ENCODE measurements at regions not wholly inside any gene's neighbourhood (a gene's known extent, or its start where the extent isn't known, plus 50 kb on each side); places are given as distances from the start of the nearest gene placed in this dataset.

DNA sequence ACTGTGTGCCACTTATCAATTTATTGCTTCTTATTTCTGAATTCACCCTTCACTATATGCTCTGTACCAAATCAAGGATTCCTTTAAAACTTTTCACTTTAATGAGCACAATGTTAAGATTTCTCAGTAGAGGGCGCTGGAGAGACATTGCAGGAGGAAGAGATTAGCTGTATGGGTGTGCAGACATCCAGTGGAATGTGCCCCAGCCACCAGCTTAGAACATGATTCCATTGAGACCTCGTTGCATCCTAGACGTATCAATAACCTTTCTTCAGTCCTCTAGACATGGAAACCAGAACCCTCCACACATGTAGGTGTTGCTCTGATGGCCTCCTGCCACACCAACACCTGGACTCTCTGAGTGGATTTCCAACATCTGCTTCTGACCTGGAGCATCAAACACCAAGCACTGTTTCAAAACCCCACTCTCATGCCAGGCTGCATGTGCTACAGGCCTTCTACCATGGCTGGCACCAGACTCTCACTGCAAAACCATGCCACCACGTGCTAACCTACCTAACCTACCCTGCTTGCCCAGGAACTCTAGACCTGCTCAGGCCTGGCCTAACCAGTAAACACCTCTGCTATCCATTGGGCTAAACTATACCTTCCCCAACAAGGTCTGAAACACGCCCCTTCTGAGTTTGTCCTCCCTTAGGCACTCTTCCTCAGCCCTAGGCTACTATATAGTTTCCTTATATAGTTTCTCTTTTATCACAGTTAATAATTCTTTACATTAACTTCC is 633.2 kb upstream of the PKDCC start:
- peak; percentile 97 for FAIRE-seq

DNA sequence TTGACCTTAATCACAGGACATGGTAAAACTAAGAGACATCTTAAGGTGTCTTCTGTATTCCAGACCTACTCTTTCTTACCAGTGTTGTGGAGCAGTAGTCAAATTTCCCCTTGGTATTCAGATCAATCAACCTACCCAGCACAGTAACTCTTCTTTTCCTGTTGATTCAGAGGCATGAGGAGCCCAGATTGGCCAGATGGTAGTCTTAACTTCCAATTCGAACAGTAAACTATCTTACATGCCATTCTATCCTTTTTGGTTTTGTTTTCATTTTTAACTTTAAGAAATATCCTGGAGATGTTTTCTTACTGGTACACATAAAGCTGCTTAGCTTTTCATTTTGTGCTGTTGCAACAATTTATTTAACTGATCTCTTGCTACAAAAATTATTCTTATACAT is 630.3 kb upstream of the PKDCC start:
- FAIRE-seq = peak; percentile 75

DNA sequence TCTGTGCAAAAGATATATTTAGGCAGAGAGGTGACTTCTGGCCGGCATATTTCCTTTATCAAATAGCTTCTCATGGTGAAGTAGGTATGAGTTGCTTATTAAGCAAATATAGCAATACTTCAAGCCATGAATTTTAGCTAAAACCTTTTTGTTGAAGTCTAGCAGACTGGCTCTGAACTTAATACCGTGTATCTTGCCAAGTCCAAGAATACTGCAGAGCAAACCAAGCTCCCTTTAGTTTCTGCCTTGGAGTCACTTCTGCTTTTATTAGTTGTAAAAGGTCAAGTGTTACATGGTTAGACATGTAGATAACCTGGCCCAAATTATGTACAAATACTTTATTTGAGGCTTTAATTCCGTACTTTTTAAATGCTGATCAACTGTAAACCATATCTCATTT is 627.6 kb upstream of the PKDCC start:
- FAIRE-seq = no peak

DNA sequence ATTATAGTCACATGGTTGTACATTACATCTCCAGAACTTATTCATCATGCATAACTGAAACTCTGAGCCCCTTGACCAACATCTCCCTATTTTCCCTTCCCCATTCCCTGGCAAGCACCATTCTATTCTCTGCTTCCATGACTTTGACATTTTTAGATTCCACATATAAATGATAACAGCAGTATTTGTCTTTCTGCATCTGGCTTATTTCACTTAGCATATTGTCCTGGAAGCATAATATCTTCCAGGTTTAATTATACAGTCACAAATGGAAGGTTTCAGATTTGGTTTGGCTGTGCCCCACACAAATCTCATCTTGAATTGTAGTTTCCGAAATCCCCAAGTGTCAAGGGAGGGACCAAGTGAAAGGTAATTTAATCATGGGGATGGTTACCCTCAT is 626.9 kb upstream of the PKDCC start:
- FAIRE-seq = no peak

DNA sequence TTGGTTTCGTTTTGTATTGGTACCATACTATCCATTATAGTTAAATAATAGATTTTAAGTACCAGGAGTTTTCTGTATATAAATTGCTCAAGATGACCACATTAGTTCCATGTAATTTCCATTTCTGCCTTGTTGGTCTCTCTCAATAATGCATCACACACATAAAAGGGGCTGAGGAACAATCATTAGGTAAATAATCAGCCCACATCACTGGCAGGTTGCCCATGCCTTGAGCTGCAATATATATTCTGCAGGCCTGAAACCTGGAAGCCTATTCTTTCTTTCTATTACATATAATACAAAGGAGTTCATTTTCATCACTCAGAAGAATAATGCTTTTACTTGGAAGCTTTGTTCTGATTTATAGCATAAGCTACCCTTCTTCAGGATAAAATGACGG is 616.1 kb upstream of the PKDCC start:
- FAIRE-seq = peak; percentile 94

DNA sequence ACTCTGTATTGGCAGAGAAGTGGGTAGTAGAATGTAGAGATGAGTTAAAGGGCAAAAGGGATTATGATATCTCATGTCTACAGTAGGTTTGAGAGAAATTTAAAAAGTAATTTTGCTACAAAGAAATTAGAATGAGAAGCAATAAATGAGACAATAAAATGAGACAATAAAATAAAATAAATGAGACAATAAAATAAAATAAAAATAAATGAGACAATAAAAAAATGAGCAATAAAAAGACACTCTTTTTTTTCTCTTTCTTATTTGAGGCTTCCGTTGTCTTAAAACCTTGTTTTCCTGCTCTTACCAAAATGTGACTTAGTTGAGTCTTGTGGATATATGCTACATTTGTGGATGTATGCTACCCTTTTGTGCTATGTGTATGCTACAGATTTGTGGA is 615.4 kb upstream of the PKDCC start:
- no peak for FAIRE-seq

DNA sequence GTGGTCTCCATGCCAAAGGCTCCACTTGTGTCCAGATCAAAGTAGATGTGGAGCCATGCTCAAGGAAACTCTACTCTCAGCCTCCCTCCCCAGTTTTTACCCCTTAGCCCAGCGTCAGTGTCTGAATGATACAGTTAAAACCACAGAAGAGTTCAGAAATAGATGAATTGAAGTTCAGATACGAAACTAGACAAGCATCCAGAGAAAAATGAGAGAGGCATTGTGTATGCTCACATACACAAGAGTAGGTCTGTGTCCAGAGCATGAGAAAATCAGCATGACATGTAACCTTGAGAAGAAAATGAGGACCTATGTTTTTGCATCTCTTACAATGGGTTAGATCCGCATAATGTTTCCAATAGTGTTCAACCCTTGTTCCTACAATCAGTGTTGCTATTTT is 612.8 kb upstream of the PKDCC start:
- no peak for FAIRE-seq

DNA sequence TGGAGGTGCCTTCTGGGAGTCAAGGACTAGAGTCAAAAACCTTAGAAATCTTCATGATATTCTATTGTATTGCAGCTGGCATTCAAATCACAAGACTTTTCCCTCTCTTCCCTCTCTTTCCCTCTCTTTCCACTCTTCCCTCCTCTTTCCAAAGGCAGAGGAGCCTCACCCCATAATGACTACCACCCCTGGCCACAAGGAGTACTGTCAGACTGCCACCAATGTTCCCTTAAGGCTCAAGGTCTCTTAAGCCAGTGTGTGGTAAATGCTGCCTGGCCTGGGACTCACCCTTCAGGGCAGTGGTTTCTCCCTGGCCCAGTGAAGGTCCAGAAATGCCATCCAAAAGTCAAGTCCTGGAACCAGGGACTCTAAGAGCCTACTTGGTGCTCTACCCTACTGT is 605.9 kb upstream of the PKDCC start:
- FAIRE-seq = no peak

DNA sequence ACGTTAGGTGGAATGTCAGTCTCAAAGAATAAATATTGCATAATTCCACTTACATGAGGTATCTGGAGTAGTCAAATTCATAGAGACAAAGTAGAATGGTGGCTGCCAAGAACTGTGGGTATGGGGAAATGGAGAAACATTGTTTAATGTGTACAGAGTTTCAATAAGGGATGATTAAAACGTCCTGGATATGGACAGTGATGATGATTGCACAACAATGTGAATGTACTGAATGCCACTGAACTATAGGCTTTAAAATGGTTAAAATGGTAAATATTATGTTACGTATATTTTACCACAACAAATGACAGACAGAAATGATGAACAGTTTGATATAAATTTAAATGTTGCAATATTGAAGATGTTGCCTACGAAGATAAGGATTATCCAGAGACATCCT is 602.0 kb upstream of the PKDCC start:
- FAIRE-seq = no peak

DNA sequence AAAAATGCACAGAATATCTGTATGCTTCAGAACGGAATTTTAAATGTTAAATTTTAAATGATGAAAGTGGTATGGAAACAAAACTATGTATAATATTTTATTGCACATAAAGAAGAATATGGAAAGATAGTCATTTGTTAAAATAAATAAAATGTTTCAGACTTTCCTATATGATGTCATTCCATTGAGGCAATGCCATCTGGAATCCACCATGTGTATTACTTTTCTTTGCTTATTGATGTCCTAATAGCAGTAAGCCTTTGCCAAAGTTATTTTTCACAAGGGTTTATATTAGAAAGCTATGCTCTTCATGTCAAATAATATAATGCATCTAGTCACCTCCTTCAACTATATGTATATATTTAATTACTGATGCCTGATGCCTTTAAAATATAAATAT is 601.6 kb upstream of the PKDCC start:
- FAIRE-seq = peak; percentile 20

DNA sequence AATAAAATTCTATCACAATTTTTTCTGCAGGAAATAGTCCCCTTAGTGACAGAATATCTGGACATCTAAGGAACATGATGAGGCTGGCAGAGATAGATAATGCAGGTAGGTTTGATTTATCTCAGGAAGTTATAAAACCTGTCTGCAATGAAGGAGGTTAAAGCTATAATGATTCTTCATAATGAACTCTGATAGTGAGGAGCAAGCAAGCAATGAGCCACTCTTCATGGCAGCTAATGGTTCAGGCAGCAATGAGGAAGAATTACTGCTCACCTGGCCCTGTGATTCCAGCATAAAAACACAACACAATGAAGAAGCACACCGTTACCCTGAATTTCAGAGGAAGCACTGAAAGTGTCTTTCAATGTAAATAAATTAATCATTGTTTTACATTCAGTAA is 599.6 kb upstream of the PKDCC start:
- FAIRE-seq = no peak

DNA sequence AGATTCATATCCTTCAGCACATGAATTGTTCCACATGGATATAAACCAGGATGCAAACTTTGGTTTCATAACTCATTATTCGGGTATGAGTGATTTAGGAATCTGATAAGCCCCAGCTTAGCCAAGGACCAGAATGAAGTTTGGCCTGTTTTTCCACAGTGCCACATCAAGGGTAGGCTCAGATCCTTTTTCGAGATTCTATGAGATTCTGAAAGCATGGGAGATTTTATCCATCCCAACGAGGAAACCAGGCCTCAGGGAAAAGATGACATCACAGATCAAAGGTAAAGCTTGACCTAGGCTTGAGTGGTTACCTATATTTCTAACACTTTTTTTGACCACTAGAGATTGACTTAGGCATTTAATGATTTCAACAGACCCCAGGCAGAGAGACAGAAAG is 590.8 kb upstream of the PKDCC start:
- FAIRE-seq = no peak

DNA sequence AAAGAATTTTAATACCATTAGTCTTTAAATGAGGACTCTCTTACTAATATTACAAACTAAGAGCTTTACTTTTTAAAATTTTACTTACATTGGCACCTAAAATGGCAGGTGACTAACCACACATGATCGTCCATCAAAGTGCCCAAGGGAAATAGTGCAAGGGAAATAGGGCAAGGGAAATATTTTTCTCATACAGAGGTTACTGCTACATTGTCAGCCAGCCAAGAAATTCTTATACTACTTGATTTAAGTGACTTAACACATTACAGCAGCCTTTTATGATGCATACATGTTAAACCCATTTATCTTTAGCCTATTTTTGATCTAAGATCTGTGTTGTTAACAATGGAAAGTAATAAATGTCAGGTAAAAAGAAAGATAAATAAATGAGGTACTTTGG is 587.2 kb upstream of the PKDCC start:
- no peak for FAIRE-seq

DNA sequence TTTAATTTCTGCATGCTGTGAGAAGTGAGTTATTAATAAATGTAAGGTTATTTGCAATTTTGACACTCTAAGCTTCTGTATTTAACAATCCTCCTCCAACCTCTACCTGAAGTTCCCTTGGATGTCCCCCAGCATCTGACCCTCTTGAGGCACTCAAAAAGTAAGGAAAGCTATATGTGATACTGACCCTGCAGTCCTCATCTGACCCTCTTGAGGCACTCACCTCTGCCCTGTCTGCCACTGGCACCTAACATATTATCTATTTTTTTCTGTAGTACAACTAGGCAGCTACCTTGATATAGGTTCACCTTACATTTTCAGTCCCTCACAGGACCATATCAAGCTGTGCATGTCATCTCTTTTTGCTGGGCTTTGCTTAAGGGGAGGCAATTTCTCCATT is 583.4 kb upstream of the PKDCC start:
- no peak for FAIRE-seq

DNA sequence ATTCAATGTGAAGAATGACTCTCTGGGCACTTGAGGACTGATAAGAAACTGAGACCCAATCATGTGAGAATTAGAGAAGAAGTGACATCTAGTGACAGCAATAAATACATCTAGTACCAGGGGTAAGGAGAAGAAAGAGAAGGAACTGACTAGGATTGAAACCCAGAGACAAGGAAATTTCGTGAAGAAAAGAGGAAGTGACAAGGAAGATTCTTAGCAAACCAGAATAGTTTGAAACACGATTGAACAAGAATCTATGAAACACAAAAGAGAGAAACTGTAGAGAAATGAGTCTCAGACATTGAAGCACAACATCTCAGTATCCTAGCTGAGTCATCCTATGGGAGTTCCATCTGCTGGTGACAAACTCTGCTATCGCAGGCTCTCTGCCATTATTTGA is 571.9 kb upstream of the PKDCC start:
- no peak for FAIRE-seq

DNA sequence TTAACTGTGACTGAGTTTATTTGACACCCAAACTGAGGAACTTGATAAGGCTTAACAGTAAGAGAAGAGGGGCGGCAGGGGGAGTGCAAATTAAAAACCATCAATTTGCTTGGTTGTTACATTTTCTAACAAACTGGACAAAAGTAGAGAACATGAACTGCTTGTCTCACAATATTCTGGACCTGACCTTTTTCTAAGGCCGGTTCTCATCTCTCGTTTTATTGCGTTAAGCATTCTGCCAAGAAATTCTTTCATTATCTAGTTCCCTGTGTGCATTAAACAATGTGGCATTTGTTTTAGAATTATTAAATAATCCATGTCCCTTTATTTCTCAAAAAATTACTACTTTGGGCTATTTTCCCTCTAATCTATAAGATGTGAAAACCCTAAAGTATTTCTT is 565.2 kb upstream of the PKDCC start:
- FAIRE-seq = no peak

DNA sequence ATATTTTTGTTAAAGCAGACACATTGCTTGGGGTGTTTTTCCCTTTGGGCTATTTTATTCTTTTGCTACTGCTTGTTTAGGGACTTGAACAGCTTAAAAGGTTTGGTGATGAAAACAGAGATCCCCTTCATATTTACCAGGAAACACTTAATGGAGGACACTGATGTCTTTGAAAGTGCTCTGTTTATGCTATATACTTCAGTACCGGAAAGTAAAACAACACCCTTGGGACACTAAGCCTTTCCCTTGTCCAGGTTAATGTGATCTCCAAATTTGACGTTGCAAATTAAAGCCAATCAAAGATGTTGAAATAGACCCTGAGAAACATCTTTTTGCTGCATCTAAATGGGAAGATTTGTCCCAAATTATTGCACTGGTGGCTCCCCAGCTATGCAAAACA is 564.6 kb upstream of the PKDCC start:
- no peak for FAIRE-seq

DNA sequence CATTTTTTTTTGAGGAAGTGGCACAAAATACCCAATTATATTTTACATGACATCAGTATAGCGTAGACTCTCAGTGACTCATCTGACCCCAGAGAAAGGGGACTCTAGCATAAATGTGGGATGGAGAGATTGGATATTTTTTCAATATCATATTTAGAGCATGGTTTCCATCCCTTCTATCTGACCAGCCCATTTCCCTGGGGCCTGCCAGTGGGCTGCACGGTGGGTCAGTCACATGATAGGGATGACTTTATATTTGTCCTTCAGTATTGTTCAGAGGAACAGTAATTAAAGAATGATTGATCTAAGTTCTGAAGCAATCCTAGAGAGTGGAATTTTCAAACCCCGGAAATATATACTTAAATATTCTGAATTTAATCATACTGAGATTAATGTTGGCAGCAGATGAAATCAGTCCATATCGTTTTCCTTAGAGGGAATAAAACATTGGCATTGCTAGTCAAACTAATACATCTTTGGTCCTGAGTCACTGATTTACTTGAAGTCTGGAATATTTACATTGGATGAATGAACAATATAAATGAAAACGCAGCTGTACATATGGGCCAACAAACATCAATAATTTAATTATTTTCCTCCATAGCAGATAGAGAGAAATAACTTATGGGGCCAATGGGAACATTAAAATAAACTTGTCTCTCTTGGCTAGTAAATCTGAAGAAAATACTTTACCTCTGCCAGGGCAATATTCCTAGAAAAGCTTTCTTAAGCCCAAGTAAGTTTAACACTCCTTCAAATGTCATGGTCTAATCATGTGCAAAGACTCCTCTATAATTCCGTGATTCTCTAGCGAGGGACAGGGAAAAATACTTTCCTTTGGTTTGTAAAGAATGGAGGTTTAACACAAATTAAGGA is 563.6 kb upstream of the PKDCC start:
- no peak for FAIRE-seq

DNA sequence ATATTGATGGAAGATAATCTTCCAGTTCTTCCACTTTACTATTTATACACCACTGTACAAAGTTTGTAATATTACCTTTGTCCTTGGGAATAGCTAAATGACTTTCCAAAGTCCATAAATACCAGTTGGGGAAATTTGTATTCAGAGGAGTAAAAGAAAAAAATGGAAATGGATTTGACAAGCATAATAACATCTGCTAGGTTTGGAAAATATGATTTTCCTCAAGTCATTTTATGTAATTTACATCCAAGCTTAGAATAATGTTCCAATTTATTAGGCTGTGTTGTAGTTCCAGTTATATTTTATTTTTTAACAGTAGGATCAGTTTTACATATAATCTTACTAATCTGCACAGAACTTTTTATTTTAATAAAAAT is 563.0 kb upstream of the PKDCC start:
- peak; percentile 53 for FAIRE-seq

DNA sequence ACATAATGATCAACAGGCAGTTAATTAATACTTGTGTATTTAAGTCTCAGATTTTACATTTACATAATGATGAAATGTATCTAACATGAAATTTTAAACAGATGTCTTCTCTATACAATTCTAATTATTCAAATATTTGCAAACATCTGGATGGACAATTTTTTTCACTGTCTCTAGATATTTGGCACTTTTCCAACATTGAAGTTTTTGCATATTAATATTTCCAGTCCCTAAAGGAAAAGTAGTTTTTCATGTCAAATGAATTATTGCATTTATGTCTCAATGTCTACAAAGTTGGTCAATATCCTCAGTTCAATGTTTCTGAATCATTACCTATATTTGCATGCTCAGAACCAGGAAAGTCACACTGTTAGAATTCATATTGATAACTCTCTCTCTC is 560.9 kb upstream of the PKDCC start:
- FAIRE-seq = no peak

DNA sequence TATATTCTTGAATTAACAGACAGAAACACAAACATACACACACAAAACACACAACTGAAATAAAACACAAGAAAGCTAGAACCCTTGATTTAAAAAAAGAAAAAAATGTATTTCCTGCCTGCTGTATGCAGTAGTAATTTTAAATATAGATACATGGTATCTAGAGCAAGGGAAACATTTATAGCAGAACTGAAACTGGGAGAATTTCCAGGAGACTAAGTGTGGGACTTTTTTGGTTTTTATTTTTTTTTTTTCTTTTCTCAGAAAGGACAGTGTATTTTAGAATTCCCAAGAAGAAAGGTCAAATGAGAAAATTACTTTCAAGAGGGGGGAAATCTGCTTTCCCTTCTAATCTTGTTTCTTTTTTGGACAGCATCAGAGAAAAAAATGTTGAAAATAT is 558.9 kb upstream of the PKDCC start:
- FAIRE-seq = peak; percentile 15

DNA sequence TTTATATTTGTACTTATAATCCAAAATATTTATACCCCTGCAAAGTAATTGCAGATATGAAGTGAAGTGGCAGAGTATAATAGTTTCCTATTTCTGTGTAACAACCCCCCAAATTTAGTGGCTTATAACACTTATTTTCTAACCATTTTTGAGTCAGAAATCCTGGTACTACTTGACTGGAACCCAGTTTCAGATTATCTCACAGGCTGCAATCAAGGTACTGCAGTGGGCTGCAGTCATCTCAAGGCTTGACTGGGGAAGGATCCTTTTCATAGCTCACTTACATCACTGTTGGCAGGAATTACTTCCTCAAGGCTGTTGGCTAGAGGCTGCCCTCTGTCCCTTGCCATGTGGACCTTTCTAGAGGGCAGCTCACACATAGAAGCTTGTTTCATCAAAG is 558.2 kb upstream of the PKDCC start:
- no peak for FAIRE-seq

DNA sequence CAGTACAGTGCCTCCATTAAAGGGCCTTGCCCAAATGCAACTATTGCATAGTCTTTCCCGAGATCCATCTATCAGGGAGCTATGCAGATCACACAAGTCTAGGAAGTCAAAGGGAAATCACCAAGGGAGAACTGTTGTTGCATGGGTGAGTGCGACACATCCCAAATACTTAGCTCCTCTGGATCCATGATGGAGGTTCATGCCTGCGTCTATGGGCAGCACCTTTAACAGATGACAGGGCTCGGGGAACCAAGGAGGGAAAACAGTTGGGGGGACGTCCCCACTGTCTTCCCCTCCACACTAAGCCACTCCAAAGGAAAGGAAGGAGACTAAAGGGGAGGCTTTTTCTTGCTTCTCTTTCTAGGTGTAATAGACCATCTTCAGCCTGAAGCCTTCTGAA is 552.8 kb upstream of the PKDCC start:
- FAIRE-seq = no peak

DNA sequence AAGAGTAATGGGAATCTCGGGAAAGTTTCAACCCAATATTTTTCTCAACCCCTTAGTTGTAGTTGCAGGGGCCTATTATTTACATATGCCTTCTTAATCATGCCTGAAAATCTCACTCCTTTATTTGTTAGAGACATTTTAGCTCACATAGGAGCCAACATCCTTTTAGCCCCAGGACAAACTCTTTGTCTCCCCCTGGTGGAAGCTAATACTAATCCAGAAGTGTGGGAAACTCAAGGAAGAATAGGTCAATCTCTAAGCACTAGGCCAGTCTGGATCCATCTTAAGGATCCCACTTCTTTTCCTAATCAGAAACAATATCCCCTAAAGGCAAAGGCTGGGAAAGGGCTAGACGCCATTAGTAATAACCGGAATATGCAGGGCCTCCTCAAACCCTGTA is 550.9 kb upstream of the PKDCC start:
- no peak for FAIRE-seq

DNA sequence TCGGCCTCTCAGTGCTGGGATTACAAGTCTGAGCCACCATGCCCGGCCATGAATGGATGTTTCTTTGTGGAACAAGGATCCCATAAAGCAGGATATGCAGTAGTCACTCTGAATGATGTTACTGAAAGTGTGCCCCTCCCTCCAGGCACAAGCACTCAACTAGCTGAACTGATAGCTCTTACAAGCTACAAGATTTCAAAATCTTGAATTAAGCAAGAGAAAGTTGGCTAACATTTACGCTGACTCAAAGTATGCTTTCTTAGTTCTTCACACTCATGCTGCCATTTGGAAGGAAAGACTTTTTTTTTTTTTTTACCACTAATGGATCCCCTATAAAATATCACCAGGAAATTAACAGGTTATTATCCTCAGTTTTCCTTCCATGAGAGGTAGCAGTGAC is 549.0 kb upstream of the PKDCC start:
- no peak for FAIRE-seq
